Endodermal cell (in vitro differentiated cells): ENCODE measurements at regions not wholly inside any gene's neighbourhood (a gene's known extent, or its start where the extent isn't known, plus 50 kb on each side); places are given as distances from the start of the nearest gene placed in this dataset.
"Not testable (repeated sequence)": the region's sequence is repeated elsewhere in the genome, so short reads cannot be mapped to it uniquely, and the experiment has no call there.

Experiments used
- DNase-seq: peaks from one replicate; pipeline ENCODE4 v3.0.0-alpha.2; 2017
- H3K27ac ChIP-seq: 2 replicates; pipeline ENCODE4 v1.5.1; 2013; ENCODE audit warnings: mild to moderate bottlenecking, low read depth, low read length, moderate library complexity
- H3K27me3 ChIP-seq: 2 replicates; pipeline ENCODE4 v1.6.1; 2013; ENCODE audit warnings: mild to moderate bottlenecking, low read length, moderate library complexity; ENCODE audit not compliant: insufficient read depth, control insufficient read depth, poor library complexity, severe bottlenecking
- H3K36me3 ChIP-seq: 2 replicates; pipeline ENCODE4 v1.7.0; 2013; ENCODE audit warnings: mild to moderate bottlenecking, low read length, moderate library complexity; ENCODE audit not compliant: control insufficient read depth, insufficient read depth
- H3K4me1 ChIP-seq: one replicate; pipeline ENCODE4 v1.7.0; 2013; ENCODE audit warnings: low read length; ENCODE audit not compliant: control insufficient read depth, insufficient read depth
- H3K4me3 ChIP-seq: 2 replicates; pipeline ENCODE4 v1.5.1; 2013; ENCODE audit warnings: mild to moderate bottlenecking, low read length, moderate library complexity
- H3K9ac ChIP-seq: 2 replicates; pipeline ENCODE4 v1.6.1; 2013; ENCODE audit warnings: mild to moderate bottlenecking, low read length, moderate library complexity; ENCODE audit not compliant: poor library complexity, severe bottlenecking; ENCODE audit errors: extremely low read depth
- H3K9me3 ChIP-seq: 2 replicates; pipeline ENCODE4 v1.6.1; 2013; ENCODE audit warnings: mild to moderate bottlenecking, low read length, moderate library complexity; ENCODE audit not compliant: control insufficient read depth
- H3K27ac Mint-ChIP-seq: 2 replicates; pipeline ENCODE4 v1.8.0; 2020; ENCODE audit warnings: mixed read lengths
- H3K27me3 Mint-ChIP-seq: 2 replicates; pipeline ENCODE4 v1.8.0; 2021; ENCODE audit warnings: mild to moderate bottlenecking, mixed read lengths; ENCODE audit not compliant: insufficient read depth
- H3K36me3 Mint-ChIP-seq: 2 replicates; pipeline ENCODE4 v1.8.0; 2020; ENCODE audit warnings: low read depth, mixed read lengths
- H3K4me1 Mint-ChIP-seq: 2 replicates; pipeline ENCODE4 v1.8.0; 2020; ENCODE audit warnings: mixed read lengths
- H3K4me3 Mint-ChIP-seq: 2 replicates; pipeline ENCODE4 v1.8.0; 2020; ENCODE audit warnings: mild to moderate bottlenecking, moderate library complexity, mixed read lengths
- H3K9me3 Mint-ChIP-seq: 2 replicates; pipeline ENCODE4 v1.8.0; 2020; ENCODE audit warnings: mild to moderate bottlenecking, mixed read lengths
- WGBS, 2 experiments: methylation state at CpG; one replicate each; pipeline versions ENCODE4 v1.1.5 to v1.1.7; 2013; ENCODE audit warnings: missing lambda C conversion rate in 2 of 2, mixed read lengths in 1 of 2; ENCODE audit not compliant: insufficient coverage in 1 of 2, insufficient read length in 1 of 2; 5-methylcytosine and 5-hydroxymethylcytosine counted together
- TF ChIP-seq, protein P1 (sequence below): fragments of 200-600 bp; sonication (generic); conservative IDR thresholded peaks from 2 replicates; pipeline ENCODE4 v1.5.0; 2021; ENCODE audit warnings: antibody characterized with exemption, mild to moderate bottlenecking

DNA sequence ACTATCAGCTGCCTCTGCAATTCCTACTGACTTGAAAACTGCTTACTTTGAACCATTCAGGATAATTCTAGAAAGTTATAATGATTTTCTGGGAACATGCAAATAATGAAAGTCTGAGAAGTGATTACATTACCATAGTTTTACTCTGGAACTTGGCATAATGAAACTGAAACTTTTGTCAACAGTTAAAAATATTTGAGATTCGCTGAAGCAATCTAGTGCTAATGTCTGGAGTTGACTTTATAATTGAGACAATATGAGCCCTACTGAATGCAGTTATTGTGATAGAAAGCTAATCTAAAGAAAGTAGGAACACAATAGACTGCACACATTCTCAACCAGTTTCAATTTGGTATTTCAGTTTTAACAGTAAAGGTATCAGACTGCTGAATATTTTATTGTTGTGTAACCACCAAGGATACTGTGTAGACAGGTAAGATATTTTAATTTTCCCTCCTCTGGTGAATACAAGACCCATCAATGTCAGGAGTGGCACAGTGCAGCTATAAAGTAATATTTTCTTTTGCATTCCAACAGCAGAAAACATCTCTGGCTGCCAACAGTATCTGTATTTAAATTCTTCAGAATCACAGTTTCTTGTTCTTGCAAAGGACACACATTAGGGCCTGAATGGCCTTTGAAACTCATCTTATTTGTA is 483.5 kb downstream of the ATP23 start:
- peaks cover 33% of the 10 kb centered on the region for H3K4me1 Mint-ChIP-seq
- WGBS, 2 experiments: 90 to 100% methylated on average over 1 of the region's 1 CpG
- H3K9ac ChIP-seq: no peak overlapping the region
- H3K9me3 Mint-ChIP-seq: peaks cover 36% of the 10 kb centered on the region
- DNase-seq: no peak
- peak overlapping the region; percentile 54 for H3K4me3 ChIP-seq
- peaks cover 13% of the 10 kb centered on the region for H3K4me1 ChIP-seq
- H3K36me3 Mint-ChIP-seq: peaks cover 6% of the 10 kb centered on the region
- peak overlapping the region; percentile 89 for H3K27ac ChIP-seq
- H3K27me3 Mint-ChIP-seq: no peaks in the 10 kb centered on the region
- H3K9me3 ChIP-seq: peaks cover 7% of the 10 kb centered on the region
- no peaks in the 10 kb centered on the region for H3K27me3 ChIP-seq
- no peak overlapping the region for H3K4me3 Mint-ChIP-seq
- TF ChIP-seq, protein P1, sequence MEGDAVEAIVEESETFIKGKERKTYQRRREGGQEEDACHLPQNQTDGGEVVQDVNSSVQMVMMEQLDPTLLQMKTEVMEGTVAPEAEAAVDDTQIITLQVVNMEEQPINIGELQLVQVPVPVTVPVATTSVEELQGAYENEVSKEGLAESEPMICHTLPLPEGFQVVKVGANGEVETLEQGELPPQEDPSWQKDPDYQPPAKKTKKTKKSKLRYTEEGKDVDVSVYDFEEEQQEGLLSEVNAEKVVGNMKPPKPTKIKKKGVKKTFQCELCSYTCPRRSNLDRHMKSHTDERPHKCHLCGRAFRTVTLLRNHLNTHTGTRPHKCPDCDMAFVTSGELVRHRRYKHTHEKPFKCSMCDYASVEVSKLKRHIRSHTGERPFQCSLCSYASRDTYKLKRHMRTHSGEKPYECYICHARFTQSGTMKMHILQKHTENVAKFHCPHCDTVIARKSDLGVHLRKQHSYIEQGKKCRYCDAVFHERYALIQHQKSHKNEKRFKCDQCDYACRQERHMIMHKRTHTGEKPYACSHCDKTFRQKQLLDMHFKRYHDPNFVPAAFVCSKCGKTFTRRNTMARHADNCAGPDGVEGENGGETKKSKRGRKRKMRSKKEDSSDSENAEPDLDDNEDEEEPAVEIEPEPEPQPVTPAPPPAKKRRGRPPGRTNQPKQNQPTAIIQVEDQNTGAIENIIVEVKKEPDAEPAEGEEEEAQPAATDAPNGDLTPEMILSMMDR: no peak
- no peaks in the 10 kb centered on the region for H3K36me3 ChIP-seq
- peak overlapping the region; percentile 94 for H3K27ac Mint-ChIP-seq

DNA sequence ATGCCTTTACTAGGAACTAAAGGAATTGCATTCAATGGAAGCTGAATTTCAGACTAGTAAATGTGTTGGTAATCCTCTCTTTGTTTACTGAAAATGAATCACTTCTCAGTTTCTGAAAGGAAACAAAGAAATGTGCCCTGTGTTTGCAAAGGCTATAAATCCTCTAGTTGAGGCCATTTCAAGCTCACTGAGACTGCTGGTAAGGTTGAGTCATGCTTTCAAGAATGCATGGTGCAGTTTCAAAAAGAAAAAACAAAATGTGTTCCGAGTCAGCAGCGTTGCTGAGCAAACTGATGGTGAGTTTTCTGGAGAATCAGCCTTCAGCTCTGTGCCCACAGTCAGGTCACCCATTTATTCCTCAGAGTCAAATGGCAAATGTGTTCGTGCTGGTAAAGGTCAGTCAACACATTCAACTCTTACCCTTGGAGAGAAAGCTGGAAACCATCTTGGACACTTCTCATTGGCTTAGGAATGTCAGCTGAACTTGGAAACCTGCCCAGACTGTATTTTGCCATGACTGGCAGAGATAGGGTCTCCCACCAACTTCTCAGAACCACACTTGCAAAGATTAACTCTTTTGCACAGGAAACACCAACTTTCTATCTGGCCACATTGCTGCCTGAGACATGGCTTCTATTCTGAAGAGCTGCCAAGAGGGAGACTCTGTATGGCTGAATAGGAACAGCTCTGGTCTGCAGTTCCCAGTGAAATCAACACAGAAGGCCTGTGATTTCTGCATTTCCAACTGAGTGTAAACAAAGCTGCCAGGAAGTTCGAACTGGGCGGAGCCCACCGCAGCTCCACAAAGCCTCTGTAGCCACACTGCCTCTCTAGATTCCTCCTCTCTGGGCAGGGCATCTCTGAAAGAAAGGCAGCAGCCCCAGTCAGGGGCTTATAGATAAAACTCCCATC is 484.4 kb downstream of the ATP23 start:
- no peaks in the 10 kb centered on the region for H3K36me3 ChIP-seq
- H3K27me3 Mint-ChIP-seq: no peaks in the 10 kb centered on the region
- H3K27ac Mint-ChIP-seq: peak overlapping the region; percentile 94
- no peak overlapping the region for H3K4me3 Mint-ChIP-seq
- TF ChIP-seq, protein P1: no peak
- H3K4me1 ChIP-seq: peaks cover 13% of the 10 kb centered on the region
- peaks cover 39% of the 10 kb centered on the region for H3K9me3 Mint-ChIP-seq
- peak overlapping the region; percentile 89 for H3K27ac ChIP-seq
- H3K27me3 ChIP-seq: no peaks in the 10 kb centered on the region
- peaks cover 7% of the 10 kb centered on the region for H3K9me3 ChIP-seq
- peaks cover 33% of the 10 kb centered on the region for H3K4me1 Mint-ChIP-seq
- peak overlapping the region; percentile 54 for H3K4me3 ChIP-seq
- peaks cover 6% of the 10 kb centered on the region for H3K36me3 Mint-ChIP-seq
- H3K9ac ChIP-seq: no peak overlapping the region
- 44 to 46% methylated on average over 4 to 6 of the region's 6 CpGs for WGBS, 2 experiments
- peak; percentile 88 for DNase-seq

DNA sequence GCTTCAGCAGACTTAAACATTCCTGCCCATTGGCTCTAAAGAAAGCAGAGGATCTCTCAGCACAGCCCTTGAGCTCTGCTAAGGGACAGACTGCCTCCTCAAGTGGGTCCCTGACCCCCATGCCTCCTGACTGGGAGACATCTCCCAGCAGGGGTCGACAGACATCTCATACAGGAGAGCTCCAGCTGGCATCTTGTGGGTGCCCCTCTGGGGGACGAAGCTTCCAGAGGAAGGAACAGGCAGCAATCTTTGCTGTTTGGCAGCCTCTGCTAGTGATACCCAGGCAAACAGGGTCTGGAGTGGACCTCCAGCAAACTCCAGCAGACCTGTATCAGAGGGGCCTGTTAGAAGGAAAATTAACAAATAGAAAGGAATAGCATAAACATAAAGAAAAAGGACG is 485.1 kb downstream of the ATP23 start:
- not testable (repeated sequence) for H3K27me3 ChIP-seq, H3K4me3 Mint-ChIP-seq, H3K36me3 ChIP-seq, H3K27ac ChIP-seq, H3K36me3 Mint-ChIP-seq, H3K9me3 ChIP-seq, H3K4me3 ChIP-seq, H3K9ac ChIP-seq, DNase-seq, H3K27me3 Mint-ChIP-seq
- WGBS, 2 experiments: 80 to 84% methylated on average over 2 to 3 of the region's 3 CpGs
- H3K9me3 Mint-ChIP-seq: peaks cover 36% of the 10 kb centered on the region
- H3K27ac Mint-ChIP-seq: peak overlapping the region; percentile 44
- H3K4me1 ChIP-seq: peaks cover 13% of the 10 kb centered on the region
- peaks cover 33% of the 10 kb centered on the region for H3K4me1 Mint-ChIP-seq
